DND-41 (cell line): ENCODE measurements at regions not wholly inside any gene's neighbourhood (a gene's known extent, or its start where the extent isn't known, plus 50 kb on each side); places are given as distances from the start of the nearest gene placed in this dataset.

Experiments
- ATAC-seq: fragments of 200-7000 bp; cut with Tn5 transposase; 3 replicates; pipeline ENCODE4 v1.9.1; 2021; ENCODE audit warnings: low read depth; ENCODE audit not compliant: insufficient read depth
- DNase-seq: peaks from one replicate; pipeline ENCODE4 v3.0.0-alpha.2; 2020
- H2AFZ ChIP-seq: 2 replicates; pipeline ENCODE4 v1.6.0; 2012; ENCODE audit warnings: low read depth, low read length
- H3K27ac ChIP-seq: 2 replicates; pipeline ENCODE4 v1.5.1; 2012; ENCODE audit warnings: low read length, inconsistent platforms
- H3K27me3 ChIP-seq: fragments of 200-600 bp; sonication (generic); 2 replicates; pipeline ENCODE4 v1.6.0; 2012; ENCODE audit warnings: low read length, mild to moderate bottlenecking, inconsistent platforms; ENCODE audit not compliant: insufficient read depth, poor library complexity
- H3K36me3 ChIP-seq: 2 replicates; pipeline ENCODE4 v1.5.1; 2012; ENCODE audit warnings: low read length, inconsistent platforms; ENCODE audit not compliant: insufficient read depth
- H3K4me1 ChIP-seq: 2 replicates; pipeline ENCODE4 v1.5.1; 2012; ENCODE audit warnings: mild to moderate bottlenecking, low read length; ENCODE audit not compliant: insufficient read depth
- H3K4me2 ChIP-seq: 2 replicates; pipeline ENCODE4 v1.6.0; 2012; ENCODE audit warnings: mild to moderate bottlenecking, moderate library complexity, low read length, inconsistent platforms; ENCODE audit not compliant: insufficient read depth
- H3K4me3 ChIP-seq, 2 experiments: fragments of 200-600 bp in 1 of 2; shearing (Covaris generic) in 1 of 2; 2 replicates each; pipeline ENCODE4 v1.5.1; 2012 to 2016; ENCODE audit warnings: inconsistent platforms in 2 of 2, low read length in 2 of 2, mild to moderate bottlenecking in 2 of 2, low read depth in 1 of 2, moderate library complexity in 1 of 2
- H3K79me2 ChIP-seq: 2 replicates; pipeline ENCODE4 v1.6.0; 2012; ENCODE audit warnings: low read length, inconsistent platforms; ENCODE audit not compliant: insufficient read depth
- H3K9ac ChIP-seq: 2 replicates; pipeline ENCODE4 v1.6.0; 2012; ENCODE audit warnings: low read depth, mild to moderate bottlenecking, inconsistent platforms, low read length, moderate library complexity
- H3K9me3 ChIP-seq: 2 replicates; pipeline ENCODE4 v1.5.1; 2012; ENCODE audit warnings: low read length, moderate library complexity, mild to moderate bottlenecking, inconsistent platforms; ENCODE audit not compliant: insufficient read depth, severe bottlenecking
- H4K20me1 ChIP-seq: 2 replicates; pipeline ENCODE4 v1.6.0; 2012; ENCODE audit warnings: low read length; ENCODE audit not compliant: insufficient read depth
- EZH2 ChIP-seq: IDR thresholded peaks from 3 replicates; pipeline ENCODE4 v1.6.1; 2012; ENCODE audit warnings: borderline replicate concordance, low read depth, mild to moderate bottlenecking, moderate library complexity, low read length, inconsistent platforms; ENCODE audit not compliant: severe bottlenecking
- TF ChIP-seq, protein P1 (sequence below): IDR thresholded peaks from 2 replicates; pipeline ENCODE4 v1.5.1; 2012; ENCODE audit warnings: borderline replicate concordance, low read length, moderate library complexity, mild to moderate bottlenecking; ENCODE audit not compliant: poor library complexity, severe bottlenecking; ENCODE audit errors: extremely low read depth

DNA sequence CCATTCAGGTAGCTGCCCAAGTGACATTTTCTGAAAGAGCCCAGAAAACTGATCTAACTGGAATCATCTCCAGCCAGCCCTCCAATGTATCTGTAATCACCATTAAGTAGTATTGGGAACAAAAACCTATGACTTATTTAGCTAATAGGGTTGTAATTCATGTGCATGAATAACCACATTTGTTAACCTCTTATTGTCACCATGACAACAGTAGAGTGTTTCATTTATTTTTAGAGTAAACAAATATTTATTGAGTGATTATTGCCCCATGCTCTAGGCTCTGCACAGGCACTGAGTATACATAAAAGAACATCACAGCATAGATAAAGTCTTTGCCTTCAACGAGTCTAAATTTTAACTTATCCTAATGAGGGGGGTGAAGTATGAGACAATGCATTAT is 265.4 kb upstream of the UBE2E3 start:
- ATAC-seq (no peak), DNase-seq (no peak)
- TF ChIP-seq, protein P1, sequence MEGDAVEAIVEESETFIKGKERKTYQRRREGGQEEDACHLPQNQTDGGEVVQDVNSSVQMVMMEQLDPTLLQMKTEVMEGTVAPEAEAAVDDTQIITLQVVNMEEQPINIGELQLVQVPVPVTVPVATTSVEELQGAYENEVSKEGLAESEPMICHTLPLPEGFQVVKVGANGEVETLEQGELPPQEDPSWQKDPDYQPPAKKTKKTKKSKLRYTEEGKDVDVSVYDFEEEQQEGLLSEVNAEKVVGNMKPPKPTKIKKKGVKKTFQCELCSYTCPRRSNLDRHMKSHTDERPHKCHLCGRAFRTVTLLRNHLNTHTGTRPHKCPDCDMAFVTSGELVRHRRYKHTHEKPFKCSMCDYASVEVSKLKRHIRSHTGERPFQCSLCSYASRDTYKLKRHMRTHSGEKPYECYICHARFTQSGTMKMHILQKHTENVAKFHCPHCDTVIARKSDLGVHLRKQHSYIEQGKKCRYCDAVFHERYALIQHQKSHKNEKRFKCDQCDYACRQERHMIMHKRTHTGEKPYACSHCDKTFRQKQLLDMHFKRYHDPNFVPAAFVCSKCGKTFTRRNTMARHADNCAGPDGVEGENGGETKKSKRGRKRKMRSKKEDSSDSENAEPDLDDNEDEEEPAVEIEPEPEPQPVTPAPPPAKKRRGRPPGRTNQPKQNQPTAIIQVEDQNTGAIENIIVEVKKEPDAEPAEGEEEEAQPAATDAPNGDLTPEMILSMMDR, result no peak
- no peak for TF ChIP-seq EZH2
- Histone ChIP-seq H3K9me3 (no peaks in the 10 kb centered on the region), H2AFZ (no peak overlapping the region), H3K9ac (no peak overlapping the region), H3K4me2 (no peak overlapping the region), H3K36me3 (no peaks in the 10 kb centered on the region), H3K27ac (no peak overlapping the region), H4K20me1 (no peaks in the 10 kb centered on the region), H3K79me2 (no peaks in the 10 kb centered on the region), H3K4me1 (no peaks in the 10 kb centered on the region), H3K4me3 (no peak overlapping the region), H3K27me3 (peaks cover 7% of the 10 kb centered on the region)

- no peak overlapping the region for H3K27ac ChIP-seq
- no peaks in the 10 kb centered on the region for H3K4me1 ChIP-seq
- H3K4me2 ChIP-seq, result no peak overlapping the region
- H4K20me1 ChIP-seq, result no peaks in the 10 kb centered on the region
- H3K36me3 ChIP-seq, result no peaks in the 10 kb centered on the region
- no peaks in the 10 kb centered on the region for H3K79me2 ChIP-seq
- H3K27me3 ChIP-seq, result no peaks in the 10 kb centered on the region
- DNase-seq (no peak), ATAC-seq (no peak)
- no peak for TF ChIP-seq EZH2
- TF ChIP-seq, protein P1, result no peak
- H3K9me3 ChIP-seq, result no peaks in the 10 kb centered on the region
- H2AFZ ChIP-seq, result no peak overlapping the region
- no peak overlapping the region for H3K9ac ChIP-seq
- H3K4me3 ChIP-seq, result no peak overlapping the region
Observed at GRCh38 chr2:180709392-180710145, 270.8 kb upstream of the UBE2E3 start.

DNA sequence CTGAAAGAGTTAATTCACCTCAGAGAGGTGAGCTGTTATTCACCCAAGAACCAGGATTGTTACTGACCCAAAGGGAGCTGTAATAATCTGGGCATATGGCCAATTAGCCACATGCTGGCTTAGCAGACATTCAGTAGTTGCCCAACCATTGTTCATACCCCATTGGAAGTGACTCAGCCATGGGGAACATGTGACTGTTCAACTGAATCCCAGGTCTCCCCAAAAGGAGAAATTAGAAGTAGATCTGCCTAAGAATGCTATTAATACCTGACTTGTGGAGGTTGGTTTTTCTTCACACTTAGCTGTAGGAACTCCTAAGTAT is 272.6 kb upstream of the UBE2E3 start:
- DNase-seq, result no peak
- no peaks in the 10 kb centered on the region for H3K27me3 ChIP-seq
- H3K27ac ChIP-seq, result no peak overlapping the region
- H2AFZ ChIP-seq, result no peak overlapping the region
- H3K4me1 ChIP-seq, result no peaks in the 10 kb centered on the region
- no peaks in the 10 kb centered on the region for H3K36me3 ChIP-seq
- no peak overlapping the region for H3K4me3 ChIP-seq
- no peak overlapping the region for H3K4me2 ChIP-seq
- no peak overlapping the region for H3K9ac ChIP-seq
- no peaks in the 10 kb centered on the region for H3K79me2 ChIP-seq
- no peaks in the 10 kb centered on the region for H4K20me1 ChIP-seq
- no peaks in the 10 kb centered on the region for H3K9me3 ChIP-seq
- no peak for TF ChIP-seq EZH2
- TF ChIP-seq, protein P1, result no peak
- ATAC-seq, result no peak
